ENCODE measurements at regions not wholly inside any gene's neighbourhood (a gene's known extent, or its start where the extent isn't known, plus 50 kb on each side); places are given as distances from the start of the nearest gene placed in this dataset.

GRCh38 chr16:85246973-85247372 is 134.7 kb upstream of the CIBAR2 start:
- Histone ChIP-seq H3K9ac (ENCODE audit: low read depth, low read length) (no peak overlapping the region), H4K20me1 (ENCODE audit: insufficient read depth, low read length) (peaks cover 71% of the 10 kb centered on the region), H4K5ac (ENCODE audit: low read depth, low read length) (no peak overlapping the region), H3K4me3 (ENCODE audit: insufficient read depth, low read depth, low read length) (no peak overlapping the region), H3K9me3 (ENCODE audit: control insufficient read depth, insufficient read depth, low read length) (no peaks in the 10 kb centered on the region), H3K4me2 (ENCODE audit: low read depth, low read length) (no peak overlapping the region), H2AK5ac (ENCODE audit: low read depth, low read length) (no peak overlapping the region), H2BK20ac (ENCODE audit: low read depth, low read length) (no peak overlapping the region), H3K14ac (replicated peaks; ENCODE audit: low read depth, low read length) (no peak overlapping the region), H2BK5ac (ENCODE audit: low read depth, low read length, poor library complexity, severe bottlenecking) (no peak overlapping the region), H3K9me1 (ENCODE audit: insufficient read depth, low read length) (peaks cover 2% of the 10 kb centered on the region; the same call in 1 of the 2 replicates), H3K27ac (ENCODE audit: insufficient read depth, low read length) (no peak overlapping the region), H3K4ac (ENCODE audit: low read depth, low read length) (no peak overlapping the region), H2AFZ (replicated peaks; ENCODE audit: low read length, poor library complexity) (no peak overlapping the region), H2BK120ac (ENCODE audit: low read depth, low read length) (no peak overlapping the region), H4K8ac (ENCODE audit: low read depth in 2 of 2, low read length in 2 of 2) (no peak overlapping the region), H3K23ac (ENCODE audit: low read depth, low read length) (peak overlapping the region; percentile 38; the same call in 1 of the 2 replicates), H3K18ac (ENCODE audit: low read depth, low read length) (no peak overlapping the region), H4K91ac (ENCODE audit: insufficient read depth, low read depth, low read length) (no peak overlapping the region), H2BK15ac (ENCODE audit: low read depth, low read length) (no peak overlapping the region), H2AK9ac (replicated peaks; ENCODE audit: low read depth, low read length, poor library complexity) (no peak overlapping the region), H3K56ac (ENCODE audit: extremely low read depth, insufficient read depth, low read length) (no peak overlapping the region), H3K36me3 (ENCODE audit: control insufficient read depth, insufficient read depth, low read length) (no peaks in the 10 kb centered on the region), H3K79me1 (ENCODE audit: low read depth in 1 of 2, low read length in 2 of 2) (peaks cover 24 to 86% of the 10 kb centered on the region in 2 experiments), H3K27me3 (ENCODE audit: control insufficient read depth, insufficient read depth, low read length) (no peaks in the 10 kb centered on the region), H3K4me1 (ENCODE audit: control insufficient read depth, insufficient read depth, low read length) (peaks cover 13% of the 10 kb centered on the region)
- in situ Hi-C loops (cut with MboI; ENCODE audit: low sequenced_read_pairs) (no loop called here), intact Hi-C loops (cut with micrococcal nuclease) (no loop called here), dilution Hi-C loops (cut with HindIII; ENCODE audit: low sequenced_read_pairs, unreplicated experiment) (no loop called here)
- ChIA-PET POLR2A (ENCODE audit: unreplicated experiment) (no interaction called here), CTCF (no interaction called here)
- no TSS peak for BruUV-seq (replicated peaks)
- DNase-seq (no peak), ATAC-seq (ENCODE audit: low read depth) (no peak)
- TF ChIP-seq BHLHE40 (IDR thresholded peaks at IDR 0.05; ENCODE audit: low read depth, low read length) = no peak
- no peak for TF ChIP-seq USF2 (IDR thresholded peaks at IDR 0.05; ENCODE audit: low read depth, low read length)
- no peak for TF ChIP-seq NFE2L2 (IDR thresholded peaks at IDR 0.05; ENCODE audit: low read depth, low read length)
- TF ChIP-seq MAZ (IDR thresholded peaks at IDR 0.05; ENCODE audit: borderline replicate concordance, low read depth, low read length) = no peak
- TF ChIP-seq ELK1 (IDR thresholded peaks at IDR 0.05; ENCODE audit: borderline replicate concordance, low read depth, low read length) = no peak
- no peak for TF ChIP-seq CHD1 (IDR thresholded peaks at IDR 0.05; ENCODE audit: low read depth, low read length)
- TF ChIP-seq MAFK (IDR thresholded peaks at IDR 0.05; ENCODE audit: low read depth, low read length) = no peak
- TF ChIP-seq FOS (IDR thresholded peaks at IDR 0.05; ENCODE audit: low read depth, low read length) = no peak
- TF ChIP-seq MXI1 (IDR thresholded peaks at IDR 0.05; ENCODE audit: borderline replicate concordance, low read depth, low read length) = no peak
- 100% methylated on average over 1 of the region's 8 CpGs; no CpG with 5 or more reads in 1 of the 2 experiments for WGBS, 2 experiments (ENCODE audit: extremely low coverage in 2 of 2, insufficient read length in 1 of 2)

Data from IMR-90 (cell line).